A549 (cell line): ENCODE measurements at regions not wholly inside any gene's neighbourhood (a gene's known extent, or its start where the extent isn't known, plus 50 kb on each side); places are given as distances from the start of the nearest gene placed in this dataset.

Experiments
- CEBPB ChIP-seq, 2 experiments: fragments of >200 bp in 1 of 2; sonication (Bioruptor Twin) in 1 of 2; formaldehyde crosslinking in 1 of 2; IDR thresholded peaks; 2 replicates each; pipeline ENCODE4 v1.6.1; 2012 to 2016
- HOXA7 ChIP-seq: fragments of 250-450 bp; sonication (Bioruptor Pico); IDR thresholded peaks from 2 replicates; pipeline ENCODE4 v1.5.0; 2020; ENCODE audit warnings: mild to moderate bottlenecking, moderate library complexity
- KDM1A ChIP-seq: fragments of 200-600 bp; sonication (generic); IDR thresholded peaks from 2 replicates; pipeline ENCODE4 v1.6.1; 2016; ENCODE audit warnings: low read depth, mild to moderate bottlenecking
- NR3C1 ChIP-seq: fragments of >200 bp; sonication (Bioruptor Twin); formaldehyde crosslinking; IDR thresholded peaks from 3 replicates; pipeline ENCODE4 v1.6.1; 2017
- RAD21 ChIP-seq, 2 experiments: fragments of >200 bp in 1 of 2; sonication (Bioruptor Twin) in 1 of 2; formaldehyde crosslinking in 1 of 2; IDR thresholded peaks in 1 of 2; conservative IDR thresholded peaks in 1 of 2; 2 replicates in 1 of 2; 3 replicates in 1 of 2; pipeline ENCODE4 v1.6.1; 2012 to 2018; ENCODE audit warnings: inconsistent platforms in 1 of 2
- RCOR1 ChIP-seq: fragments of 150-350 bp; IDR thresholded peaks from 2 replicates; pipeline ENCODE4 v1.6.1; 2014; ENCODE audit warnings: antibody characterized with exemption, low read length, low read depth
- RFX5 ChIP-seq: fragments of 450-650 bp; IDR thresholded peaks from 2 replicates; pipeline ENCODE4 v1.7.1; 2014; ENCODE audit warnings: antibody characterized with exemption, mild to moderate bottlenecking, moderate library complexity
- RNF2 ChIP-seq: fragments of 200-600 bp; sonication (generic); IDR thresholded peaks from 2 replicates; pipeline ENCODE4 v1.6.1; 2016; ENCODE audit warnings: low read depth, mild to moderate bottlenecking, antibody characterized with exemption, moderate library complexity, borderline replicate concordance
- TF ChIP-seq, protein P1 (sequence below): fragments of 450-650 bp; IDR thresholded peaks from 2 replicates; pipeline ENCODE4 v1.6.1; 2014; ENCODE audit warnings: antibody characterized with exemption
- TF ChIP-seq, protein P2 (sequence below): IDR thresholded peaks from 2 replicates; pipeline ENCODE4 v1.6.1; 2012
- TF ChIP-seq, protein P3 (sequence below): fragments of >200 bp; sonication (Bioruptor Twin); formaldehyde crosslinking; IDR thresholded peaks from 3 replicates; pipeline ENCODE4 v1.5.1; 2016
- TF ChIP-seq, protein P4 (sequence below): IDR thresholded peaks from 2 replicates; pipeline ENCODE4 v1.6.1; 2012; ENCODE audit warnings: low read depth, borderline replicate concordance
- TF ChIP-seq, protein P5 (sequence below): IDR thresholded peaks from 2 replicates; pipeline ENCODE4 v1.6.1; 2012

DNA sequence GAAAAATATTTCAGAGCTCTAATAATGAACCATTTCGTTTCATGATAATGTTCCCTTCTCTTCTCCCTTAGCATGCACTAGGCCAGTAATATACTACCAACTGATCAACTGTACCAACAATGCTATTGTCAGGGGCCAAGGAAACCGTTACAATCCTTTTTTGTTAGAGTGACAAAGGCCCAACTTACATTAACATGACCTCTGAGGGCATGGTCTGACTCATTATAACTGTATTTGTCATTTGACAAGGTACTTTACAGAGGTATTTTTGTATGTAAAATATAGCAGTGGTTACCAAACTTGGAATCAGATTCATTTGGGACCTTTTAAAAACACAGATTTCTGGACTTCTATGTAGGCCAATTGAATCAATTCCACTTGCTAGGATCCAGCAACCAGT, 102.6 kb upstream of the RRP15 start:
- TF ChIP-seq, protein P1, sequence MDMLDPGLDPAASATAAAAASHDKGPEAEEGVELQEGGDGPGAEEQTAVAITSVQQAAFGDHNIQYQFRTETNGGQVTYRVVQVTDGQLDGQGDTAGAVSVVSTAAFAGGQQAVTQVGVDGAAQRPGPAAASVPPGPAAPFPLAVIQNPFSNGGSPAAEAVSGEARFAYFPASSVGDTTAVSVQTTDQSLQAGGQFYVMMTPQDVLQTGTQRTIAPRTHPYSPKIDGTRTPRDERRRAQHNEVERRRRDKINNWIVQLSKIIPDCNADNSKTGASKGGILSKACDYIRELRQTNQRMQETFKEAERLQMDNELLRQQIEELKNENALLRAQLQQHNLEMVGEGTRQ = no peak
- TF ChIP-seq, protein P2, sequence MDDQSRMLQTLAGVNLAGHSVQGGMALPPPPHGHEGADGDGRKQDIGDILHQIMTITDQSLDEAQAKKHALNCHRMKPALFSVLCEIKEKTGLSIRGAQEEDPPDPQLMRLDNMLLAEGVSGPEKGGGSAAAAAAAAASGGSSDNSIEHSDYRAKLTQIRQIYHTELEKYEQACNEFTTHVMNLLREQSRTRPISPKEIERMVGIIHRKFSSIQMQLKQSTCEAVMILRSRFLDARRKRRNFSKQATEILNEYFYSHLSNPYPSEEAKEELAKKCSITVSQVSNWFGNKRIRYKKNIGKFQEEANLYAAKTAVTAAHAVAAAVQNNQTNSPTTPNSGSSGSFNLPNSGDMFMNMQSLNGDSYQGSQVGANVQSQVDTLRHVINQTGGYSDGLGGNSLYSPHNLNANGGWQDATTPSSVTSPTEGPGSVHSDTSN = no peak
- TF ChIP-seq, protein P3, sequence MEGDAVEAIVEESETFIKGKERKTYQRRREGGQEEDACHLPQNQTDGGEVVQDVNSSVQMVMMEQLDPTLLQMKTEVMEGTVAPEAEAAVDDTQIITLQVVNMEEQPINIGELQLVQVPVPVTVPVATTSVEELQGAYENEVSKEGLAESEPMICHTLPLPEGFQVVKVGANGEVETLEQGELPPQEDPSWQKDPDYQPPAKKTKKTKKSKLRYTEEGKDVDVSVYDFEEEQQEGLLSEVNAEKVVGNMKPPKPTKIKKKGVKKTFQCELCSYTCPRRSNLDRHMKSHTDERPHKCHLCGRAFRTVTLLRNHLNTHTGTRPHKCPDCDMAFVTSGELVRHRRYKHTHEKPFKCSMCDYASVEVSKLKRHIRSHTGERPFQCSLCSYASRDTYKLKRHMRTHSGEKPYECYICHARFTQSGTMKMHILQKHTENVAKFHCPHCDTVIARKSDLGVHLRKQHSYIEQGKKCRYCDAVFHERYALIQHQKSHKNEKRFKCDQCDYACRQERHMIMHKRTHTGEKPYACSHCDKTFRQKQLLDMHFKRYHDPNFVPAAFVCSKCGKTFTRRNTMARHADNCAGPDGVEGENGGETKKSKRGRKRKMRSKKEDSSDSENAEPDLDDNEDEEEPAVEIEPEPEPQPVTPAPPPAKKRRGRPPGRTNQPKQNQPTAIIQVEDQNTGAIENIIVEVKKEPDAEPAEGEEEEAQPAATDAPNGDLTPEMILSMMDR = no peak
- TF ChIP-seq HOXA7 (CRISPR knock-in tag) (no peak), RCOR1 (no peak), RFX5 (no peak), CEBPB (IDR thresholded peaks at IDR 0.05) (no peak), RNF2 (no peak), KDM1A (no peak), RAD21 (conservative IDR thresholded peaks at IDR 0.05 in 1 of 2, IDR thresholded peaks at IDR 0.05 in 1 of 2) (no peak), NR3C1 (no peak)
- TF ChIP-seq, protein P4, sequence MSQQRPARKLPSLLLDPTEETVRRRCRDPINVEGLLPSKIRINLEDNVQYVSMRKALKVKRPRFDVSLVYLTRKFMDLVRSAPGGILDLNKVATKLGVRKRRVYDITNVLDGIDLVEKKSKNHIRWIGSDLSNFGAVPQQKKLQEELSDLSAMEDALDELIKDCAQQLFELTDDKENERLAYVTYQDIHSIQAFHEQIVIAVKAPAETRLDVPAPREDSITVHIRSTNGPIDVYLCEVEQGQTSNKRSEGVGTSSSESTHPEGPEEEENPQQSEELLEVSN = no peak
- TF ChIP-seq, protein P5, sequence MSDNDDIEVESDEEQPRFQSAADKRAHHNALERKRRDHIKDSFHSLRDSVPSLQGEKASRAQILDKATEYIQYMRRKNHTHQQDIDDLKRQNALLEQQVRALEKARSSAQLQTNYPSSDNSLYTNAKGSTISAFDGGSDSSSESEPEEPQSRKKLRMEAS = no peak
